Fibroblast of mammary gland (primary cell): ENCODE measurements at regions not wholly inside any gene's neighbourhood (a gene's known extent, or its start where the extent isn't known, plus 50 kb on each side); places are given as distances from the start of the nearest gene placed in this dataset.

ENCODE experiments used
- DNase-seq: peaks from one replicate; pipeline ENCODE4 v3.0.0-alpha.2; 2010; ENCODE audit warnings: low read depth
- H3K4me3 ChIP-seq: 2 replicates; pipeline ENCODE4 v1.5.1; 2011; ENCODE audit warnings: low read depth, mild to moderate bottlenecking, low read length, moderate library complexity; ENCODE audit not compliant: control insufficient read depth
- TF ChIP-seq, protein P1 (sequence below): conservative IDR thresholded peaks from 2 replicates; pipeline ENCODE4 v1.5.1; 2011; ENCODE audit warnings: low read depth, low read length, inconsistent platforms; ENCODE audit not compliant: control insufficient read depth, insufficient read depth

DNA sequence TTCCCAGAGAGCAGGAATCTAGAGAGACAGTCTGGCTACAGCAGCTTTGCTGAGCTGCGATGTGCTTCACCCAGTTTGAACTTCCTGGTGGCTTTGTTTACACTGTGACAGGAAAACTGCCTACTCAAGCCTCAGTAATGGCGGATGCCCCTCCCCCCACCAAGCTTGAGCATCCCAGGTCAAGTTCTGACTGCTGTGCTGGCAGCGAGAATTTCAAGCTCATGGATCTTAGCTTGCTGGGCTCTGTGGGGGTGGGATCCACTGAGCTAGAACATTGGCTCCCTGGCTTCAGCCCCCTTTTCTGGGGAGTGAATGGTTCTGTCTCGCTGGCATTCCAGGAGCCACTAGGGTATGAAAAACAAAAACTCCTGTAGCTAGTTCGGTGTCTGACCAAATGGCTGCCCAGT lies 91.0 kb upstream of the ESR1 start:
- DNase-seq, result no peak
- H3K4me3 ChIP-seq, result no peak overlapping the region

GRCh38 chr6:151719070-151719469 lies 88.4 kb upstream of the ESR1 start:
- DNase-seq, result no peak
- TF ChIP-seq, protein P1, sequence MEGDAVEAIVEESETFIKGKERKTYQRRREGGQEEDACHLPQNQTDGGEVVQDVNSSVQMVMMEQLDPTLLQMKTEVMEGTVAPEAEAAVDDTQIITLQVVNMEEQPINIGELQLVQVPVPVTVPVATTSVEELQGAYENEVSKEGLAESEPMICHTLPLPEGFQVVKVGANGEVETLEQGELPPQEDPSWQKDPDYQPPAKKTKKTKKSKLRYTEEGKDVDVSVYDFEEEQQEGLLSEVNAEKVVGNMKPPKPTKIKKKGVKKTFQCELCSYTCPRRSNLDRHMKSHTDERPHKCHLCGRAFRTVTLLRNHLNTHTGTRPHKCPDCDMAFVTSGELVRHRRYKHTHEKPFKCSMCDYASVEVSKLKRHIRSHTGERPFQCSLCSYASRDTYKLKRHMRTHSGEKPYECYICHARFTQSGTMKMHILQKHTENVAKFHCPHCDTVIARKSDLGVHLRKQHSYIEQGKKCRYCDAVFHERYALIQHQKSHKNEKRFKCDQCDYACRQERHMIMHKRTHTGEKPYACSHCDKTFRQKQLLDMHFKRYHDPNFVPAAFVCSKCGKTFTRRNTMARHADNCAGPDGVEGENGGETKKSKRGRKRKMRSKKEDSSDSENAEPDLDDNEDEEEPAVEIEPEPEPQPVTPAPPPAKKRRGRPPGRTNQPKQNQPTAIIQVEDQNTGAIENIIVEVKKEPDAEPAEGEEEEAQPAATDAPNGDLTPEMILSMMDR, result no peak
- H3K4me3 ChIP-seq, result no peak overlapping the region

More for the DNA sequence above, 91.0 kb upstream of the ESR1 start:
- TF ChIP-seq, protein P1, result no peak

- no peak overlapping the region for H3K4me3 ChIP-seq
- TF ChIP-seq, protein P1, result no peak
- peak; percentile 84 for DNase-seq
These were observed 86.3 kb upstream of the ESR1 start for GRCh38 chr6:151721146-151721545.

- peak; percentile 44 for DNase-seq
- TF ChIP-seq, protein P1, result no peak
- H3K4me3 ChIP-seq, result no peak overlapping the region
These were observed 85.8 kb upstream of the ESR1 start for GRCh38 chr6:151721671-151722070.

DNA sequence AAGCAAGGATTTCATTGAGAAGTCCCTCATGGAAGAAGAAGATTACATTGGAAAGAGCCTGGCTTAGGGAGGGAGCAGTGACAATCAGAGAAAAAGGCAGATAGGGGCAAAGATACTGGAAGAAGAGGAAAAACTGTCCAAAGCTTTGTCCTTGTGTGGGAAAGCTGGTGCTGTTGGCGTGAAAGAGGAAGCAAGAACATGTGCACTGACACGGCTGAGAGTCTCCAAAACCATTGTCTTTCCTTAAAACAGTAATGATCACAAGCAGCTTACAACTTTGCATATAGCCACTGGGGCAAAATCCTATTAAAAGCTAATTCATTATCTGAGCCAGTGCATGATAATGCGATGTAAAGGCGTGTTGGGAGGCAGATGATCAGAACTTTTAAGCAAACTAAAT lies 85.1 kb upstream of the ESR1 start:
- H3K4me3 ChIP-seq, result no peak overlapping the region
- no peak for DNase-seq
- TF ChIP-seq, protein P1, result no peak

- DNase-seq, result no peak
- H3K4me3 ChIP-seq, result no peak overlapping the region
- TF ChIP-seq, protein P1, result no peak
These were observed 84.3 kb upstream of the ESR1 start for GRCh38 chr6:151723152-151723551.
